ENCODE measurements at regions not wholly inside any gene's neighbourhood (a gene's known extent, or its start where the extent isn't known, plus 50 kb on each side); places are given as distances from the start of the nearest gene placed in this dataset. TPM values are rescaled to one million over a fixed set of nuclear protein-coding genes. Genes with fewer than 3 reads are reported as not detected.
"Not testable (repeated sequence)": the region's sequence is repeated elsewhere in the genome, so short reads cannot be mapped to it uniquely, and the experiment has no call there.

- DNase-seq = no peak
Measured at GRCh38 chr21:20822666-20823065, 175.5 kb upstream of the NCAM2 start.

GRCh38 chr21:20852866-20853265, 145.3 kb upstream of the NCAM2 start:
- DNase-seq = no peak

GRCh38 chr21:20856926-20857325, 141.3 kb upstream of the NCAM2 start:
- no peak for DNase-seq

- no peak for DNase-seq
Measured at GRCh38 chr21:20874202-20874601, 124.0 kb upstream of the NCAM2 start.

- DNase-seq = no peak
Measured at GRCh38 chr21:20875742-20876141, 122.5 kb upstream of the NCAM2 start.

- DNase-seq = no peak
Measured at GRCh38 chr21:20877976-20878375, 120.2 kb upstream of the NCAM2 start.

GRCh38 chr21:20882462-20883407, 115.5 kb upstream of the NCAM2 start:
- DNase-seq = no peak

GRCh38 chr21:20883408-20883800, 114.8 kb upstream of the NCAM2 start:
- no peak for DNase-seq

- no peak for DNase-seq
Measured at GRCh38 chr21:20902511-20902910, 95.7 kb upstream of the NCAM2 start.

- no peak for DNase-seq
Measured at GRCh38 chr21:20902998-20903397, 95.2 kb upstream of the NCAM2 start.

GRCh38 chr21:20927555-20927954, 70.7 kb upstream of the NCAM2 start:
- DNase-seq = not testable (repeated sequence)

- DNase-seq = no peak
Measured at GRCh38 chr21:20942523-20942922, 55.7 kb upstream of the NCAM2 start.

GRCh38 chr21:20943561-20943997, 54.6 kb upstream of the NCAM2 start:
- peak; percentile 55 for DNase-seq

GRCh38 chr21:20944139-20944538, 54.1 kb upstream of the NCAM2 start:
- DNase-seq = no peak

GRCh38 chr21:20946701-20947100, 51.5 kb upstream of the NCAM2 start:
- DNase-seq = no peak

Small RNAs in the stretch of these regions (small RNA-seq; reads per million reads assigned to genes)
- gene AL157359.3 = not detected
- gene AP001506.1 = not detected
- gene MIR548X = not detected
- gene RN7SKP147 = not detected
- not detected for gene RNU1-139P
- gene RNU6-772P = not detected
- not detected for gene RPL37P4

Data from occipital lobe (tissue), 2 donors.